ENCODE measurements at regions not wholly inside any gene's neighbourhood (a gene's known extent, or its start where the extent isn't known, plus 50 kb on each side); places are given as distances from the start of the nearest gene placed in this dataset.

DNA sequence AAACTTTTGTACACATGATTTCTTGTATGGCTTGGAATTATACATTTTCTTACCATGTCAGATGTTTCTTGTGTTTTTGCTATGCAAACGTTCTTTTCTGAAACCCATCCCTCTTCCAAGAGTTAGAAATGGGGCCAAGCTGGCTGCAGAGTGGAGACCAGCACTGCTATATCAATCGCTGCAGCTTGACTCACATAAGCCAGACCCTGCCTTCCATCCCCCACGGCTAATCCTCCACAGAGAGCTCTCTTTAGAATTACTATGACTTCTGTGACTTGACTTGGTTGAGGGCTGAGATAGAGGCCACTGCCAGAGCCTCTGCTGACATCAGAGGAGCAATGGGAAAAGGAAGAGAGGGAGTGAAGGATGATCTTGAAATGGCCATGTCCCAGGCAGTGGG is 147.9 kb downstream of the DACT1 start:
- TF ChIP-seq, protein P1, sequence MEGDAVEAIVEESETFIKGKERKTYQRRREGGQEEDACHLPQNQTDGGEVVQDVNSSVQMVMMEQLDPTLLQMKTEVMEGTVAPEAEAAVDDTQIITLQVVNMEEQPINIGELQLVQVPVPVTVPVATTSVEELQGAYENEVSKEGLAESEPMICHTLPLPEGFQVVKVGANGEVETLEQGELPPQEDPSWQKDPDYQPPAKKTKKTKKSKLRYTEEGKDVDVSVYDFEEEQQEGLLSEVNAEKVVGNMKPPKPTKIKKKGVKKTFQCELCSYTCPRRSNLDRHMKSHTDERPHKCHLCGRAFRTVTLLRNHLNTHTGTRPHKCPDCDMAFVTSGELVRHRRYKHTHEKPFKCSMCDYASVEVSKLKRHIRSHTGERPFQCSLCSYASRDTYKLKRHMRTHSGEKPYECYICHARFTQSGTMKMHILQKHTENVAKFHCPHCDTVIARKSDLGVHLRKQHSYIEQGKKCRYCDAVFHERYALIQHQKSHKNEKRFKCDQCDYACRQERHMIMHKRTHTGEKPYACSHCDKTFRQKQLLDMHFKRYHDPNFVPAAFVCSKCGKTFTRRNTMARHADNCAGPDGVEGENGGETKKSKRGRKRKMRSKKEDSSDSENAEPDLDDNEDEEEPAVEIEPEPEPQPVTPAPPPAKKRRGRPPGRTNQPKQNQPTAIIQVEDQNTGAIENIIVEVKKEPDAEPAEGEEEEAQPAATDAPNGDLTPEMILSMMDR (conservative IDR thresholded peaks at IDR 0.05) = no peak
- Histone ChIP-seq H3K27ac (ENCODE audit: low read depth, low read length) (no peak overlapping the region), H3K36me3 (ENCODE audit: control insufficient read depth, insufficient read depth, low read length) (no peaks in the 10 kb centered on the region), H3K4me1 (ENCODE audit: control insufficient read depth, insufficient read depth, low read length) (no peaks in the 10 kb centered on the region), H3K9me3 (ENCODE audit: control insufficient read depth, low read length) (no peaks in the 10 kb centered on the region), H3K27me3 (ENCODE audit: control insufficient read depth, insufficient read depth, low read length, poor library complexity, severe bottlenecking) (peaks cover 16% of the 10 kb centered on the region), H3K4me3 (ENCODE audit: low read length) (no peak overlapping the region), H3K9ac (ENCODE audit: extremely low read depth, low read length, poor library complexity, severe bottlenecking) (no peak overlapping the region)
- H3K36me3 Mint-ChIP-seq (ENCODE audit: low read depth) = no peaks in the 10 kb centered on the region
- no peaks in the 10 kb centered on the region for H3K9me3 Mint-ChIP-seq
- no peak overlapping the region for H3K4me3 Mint-ChIP-seq
- peaks cover 26% of the 10 kb centered on the region for H3K27me3 Mint-ChIP-seq (ENCODE audit: insufficient read depth)
- H3K4me1 Mint-ChIP-seq = peaks cover 10% of the 10 kb centered on the region
- no peak overlapping the region for H3K27ac Mint-ChIP-seq
- DNase-seq = no peak
- 64 to 69% methylated on average over 3 of the region's 3 CpGs for WGBS, 2 experiments (ENCODE audit: insufficient coverage in 1 of 2, insufficient read length in 1 of 2)

DNA sequence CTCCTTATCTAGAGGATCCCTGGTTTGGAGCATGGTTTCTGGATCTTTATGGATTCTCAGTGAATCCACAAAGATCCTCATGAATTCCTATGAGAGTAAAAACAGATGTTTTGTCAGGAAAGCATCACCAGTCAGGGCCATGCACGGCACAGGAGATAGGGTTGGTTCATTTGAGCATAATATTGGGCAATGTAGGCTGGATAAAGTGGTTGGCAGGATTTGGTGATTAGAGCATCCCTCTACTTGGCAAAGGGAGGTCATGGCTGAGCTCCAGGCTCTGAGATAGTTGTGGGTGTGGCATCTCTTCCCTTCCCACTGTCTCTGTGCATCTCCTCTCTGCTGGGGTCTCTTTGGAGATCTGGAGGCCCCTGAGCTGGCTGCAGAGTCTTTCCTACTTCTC is 149.8 kb downstream of the DACT1 start:
- Histone ChIP-seq H3K36me3 (ENCODE audit: control insufficient read depth, insufficient read depth, low read length) (no peaks in the 10 kb centered on the region), H3K27me3 (ENCODE audit: control insufficient read depth, insufficient read depth, low read length, poor library complexity, severe bottlenecking) (peaks cover 16% of the 10 kb centered on the region), H3K27ac (ENCODE audit: low read depth, low read length) (no peak overlapping the region), H3K9me3 (ENCODE audit: control insufficient read depth, low read length) (no peaks in the 10 kb centered on the region), H3K4me3 (ENCODE audit: low read length) (no peak overlapping the region), H3K4me1 (ENCODE audit: control insufficient read depth, insufficient read depth, low read length) (no peaks in the 10 kb centered on the region), H3K9ac (ENCODE audit: extremely low read depth, low read length, poor library complexity, severe bottlenecking) (no peak overlapping the region)
- H3K36me3 Mint-ChIP-seq (ENCODE audit: low read depth) = no peaks in the 10 kb centered on the region
- peaks cover 26% of the 10 kb centered on the region for H3K27me3 Mint-ChIP-seq (ENCODE audit: insufficient read depth)
- DNase-seq = no peak
- TF ChIP-seq, protein P1 (conservative IDR thresholded peaks at IDR 0.05) = no peak
- no peak overlapping the region for H3K27ac Mint-ChIP-seq
- H3K9me3 Mint-ChIP-seq = no peaks in the 10 kb centered on the region
- WGBS, 2 experiments (ENCODE audit: insufficient coverage in 1 of 2, insufficient read length in 1 of 2) = 89 to 98% methylated on average over 1 of the region's 1 CpG
- H3K4me1 Mint-ChIP-seq = peaks cover 10% of the 10 kb centered on the region
- H3K4me3 Mint-ChIP-seq = no peak overlapping the region

DNA sequence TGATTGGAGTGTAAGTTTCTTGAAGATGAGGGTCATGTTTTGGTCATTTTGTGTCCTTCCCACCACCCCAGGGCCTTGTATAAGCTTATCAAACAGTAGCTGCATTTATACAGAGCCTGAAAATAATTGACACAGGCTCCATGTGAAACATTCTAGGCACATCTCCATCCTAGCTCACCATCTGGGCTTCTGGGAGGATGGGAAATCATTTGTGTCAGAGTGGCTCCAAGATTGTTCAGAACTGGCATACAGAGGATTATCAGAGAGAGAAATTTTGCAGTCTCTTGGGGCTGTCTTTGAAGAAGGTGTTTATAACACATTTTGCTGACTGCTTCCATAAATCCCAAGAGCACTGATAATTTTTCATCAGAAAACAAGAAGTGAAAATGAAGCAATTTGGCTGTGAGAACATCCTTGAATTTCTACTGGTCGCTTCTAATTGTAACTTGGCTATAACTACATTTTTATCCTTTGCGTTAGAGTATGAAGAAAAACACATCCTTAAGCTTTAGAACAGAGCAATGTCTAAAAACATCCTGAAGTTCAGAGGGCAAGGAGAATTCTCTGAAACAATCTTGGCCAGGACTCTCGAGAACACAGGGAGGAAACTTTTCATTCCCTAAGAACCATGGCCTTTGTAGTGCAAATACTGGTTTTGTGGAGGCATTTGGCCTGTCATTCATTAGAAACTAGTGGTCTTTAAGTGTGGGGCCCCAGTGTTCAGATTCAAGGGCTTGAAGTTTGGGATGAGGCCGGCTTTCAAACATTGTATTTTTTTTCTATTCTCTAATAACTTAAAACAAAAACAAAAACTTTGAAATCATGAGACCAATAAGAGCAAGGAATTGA is 151.1 kb downstream of the DACT1 start:
- Mint-ChIP-seq H3K9me3 (no peaks in the 10 kb centered on the region), H3K4me1 (peaks cover 10% of the 10 kb centered on the region), H3K27ac (no peak overlapping the region), H3K27me3 (ENCODE audit: insufficient read depth) (peaks cover 26% of the 10 kb centered on the region), H3K4me3 (no peak overlapping the region), H3K36me3 (ENCODE audit: low read depth) (no peaks in the 10 kb centered on the region)
- H3K4me1 ChIP-seq (ENCODE audit: control insufficient read depth, insufficient read depth, low read length) = no peaks in the 10 kb centered on the region
- peaks cover 11% of the 10 kb centered on the region for H3K27me3 ChIP-seq (ENCODE audit: control insufficient read depth, insufficient read depth, low read length, poor library complexity, severe bottlenecking)
- no peak overlapping the region for H3K9ac ChIP-seq (ENCODE audit: extremely low read depth, low read length, poor library complexity, severe bottlenecking)
- H3K36me3 ChIP-seq (ENCODE audit: control insufficient read depth, insufficient read depth, low read length) = no peaks in the 10 kb centered on the region
- peak overlapping the region; percentile 60 for H3K27ac ChIP-seq (ENCODE audit: low read depth, low read length)
- 51 to 57% methylated on average over 3 to 4 of the region's 4 CpGs for WGBS, 2 experiments (ENCODE audit: insufficient coverage in 1 of 2, insufficient read length in 1 of 2)
- H3K9me3 ChIP-seq (ENCODE audit: control insufficient read depth, low read length) = no peaks in the 10 kb centered on the region
- H3K4me3 ChIP-seq (ENCODE audit: low read length) = no peak overlapping the region
- no peak for DNase-seq
- TF ChIP-seq, protein P1 (conservative IDR thresholded peaks at IDR 0.05) = no peak

Measured in endodermal cell (in vitro differentiated cells).